GM19455 (cell line): ENCODE measurements at regions not wholly inside any gene's neighbourhood (a gene's known extent, or its start where the extent isn't known, plus 50 kb on each side); places are given as distances from the start of the nearest gene placed in this dataset.
"Not testable (repeated sequence)": the region's sequence is repeated elsewhere in the genome, so short reads cannot be mapped to it uniquely, and the experiment has no call there.

ENCODE experiments used
- ATAC-seq: cut with Tn5 transposase; IDR thresholded peaks from one replicate; pipeline ENCODE4 v1.9.1; 2021; ENCODE audit not compliant: unreplicated experiment

GRCh38 chr3:153889905-153890334 is 231.3 kb upstream of the ARHGEF26 start:
- no peak for ATAC-seq

GRCh38 chr3:153892126-153892525 is 229.1 kb upstream of the ARHGEF26 start:
- no peak for ATAC-seq

GRCh38 chr3:153894857-153895256 is 226.3 kb upstream of the ARHGEF26 start:
- ATAC-seq, result no peak

GRCh38 chr3:153896197-153896596 is 225.0 kb upstream of the ARHGEF26 start:
- ATAC-seq, result no peak

GRCh38 chr3:153897025-153897723 is 224.0 kb upstream of the ARHGEF26 start:
- ATAC-seq, result peak; percentile 53

- peak; percentile 77 for ATAC-seq
Observed at GRCh38 chr3:153897842-153898241, 223.3 kb upstream of the ARHGEF26 start.

- ATAC-seq, result no peak
Observed at GRCh38 chr3:153901152-153901551, 220.0 kb upstream of the ARHGEF26 start.

- no peak for ATAC-seq
Observed at GRCh38 chr3:153901991-153902390, 219.2 kb upstream of the ARHGEF26 start.

- ATAC-seq, result no peak
Observed at GRCh38 chr3:153903430-153903829, 217.8 kb upstream of the ARHGEF26 start.

GRCh38 chr3:153906366-153906765 is 214.8 kb upstream of the ARHGEF26 start:
- no peak for ATAC-seq

- no peak for ATAC-seq
Observed at GRCh38 chr3:153910387-153910786, 210.8 kb upstream of the ARHGEF26 start.

- no peak for ATAC-seq
Observed at GRCh38 chr3:153911116-153911515, 210.1 kb upstream of the ARHGEF26 start.

GRCh38 chr3:153919773-153920172 is 201.4 kb upstream of the ARHGEF26 start:
- ATAC-seq, result no peak

- ATAC-seq, result no peak
Observed at GRCh38 chr3:153921826-153922225, 199.4 kb upstream of the ARHGEF26 start.

GRCh38 chr3:153925841-153926514 is 195.2 kb upstream of the ARHGEF26 start:
- ATAC-seq, result no peak

GRCh38 chr3:153927107-153927506 is 194.1 kb upstream of the ARHGEF26 start:
- no peak for ATAC-seq

- no peak for ATAC-seq
Observed at GRCh38 chr3:153928851-153929250, 192.3 kb upstream of the ARHGEF26 start.

GRCh38 chr3:153933481-153933880 is 187.7 kb upstream of the ARHGEF26 start:
- not testable (repeated sequence) for ATAC-seq

- no peak for ATAC-seq
Observed at GRCh38 chr3:153944084-153944483, 177.1 kb upstream of the ARHGEF26 start.

GRCh38 chr3:153951276-153951675 is 169.9 kb upstream of the ARHGEF26 start:
- ATAC-seq, result no peak

- no peak for ATAC-seq
Observed at GRCh38 chr3:153952091-153952490, 169.1 kb upstream of the ARHGEF26 start.

- no peak for ATAC-seq
Observed at GRCh38 chr3:153956613-153957012, 164.6 kb upstream of the ARHGEF26 start.

GRCh38 chr3:153957421-153957820 is 163.8 kb upstream of the ARHGEF26 start:
- ATAC-seq, result no peak
